Fibroblast of the conjunctiva (primary cell): ENCODE measurements at regions not wholly inside any gene's neighbourhood (a gene's known extent, or its start where the extent isn't known, plus 50 kb on each side); places are given as distances from the start of the nearest gene placed in this dataset.

Source experiments
- DNase-seq: peaks from one replicate; pipeline ENCODE4 v3.0.0-alpha.2; 2010; ENCODE audit warnings: low read depth

GRCh38 chr12:115259968-115260747 is 576.2 kb upstream of the TBX3 start:
- no peak for DNase-seq

GRCh38 chr12:115257791-115258190 is 573.8 kb upstream of the TBX3 start:
- DNase-seq, result peak; percentile 5

DNA sequence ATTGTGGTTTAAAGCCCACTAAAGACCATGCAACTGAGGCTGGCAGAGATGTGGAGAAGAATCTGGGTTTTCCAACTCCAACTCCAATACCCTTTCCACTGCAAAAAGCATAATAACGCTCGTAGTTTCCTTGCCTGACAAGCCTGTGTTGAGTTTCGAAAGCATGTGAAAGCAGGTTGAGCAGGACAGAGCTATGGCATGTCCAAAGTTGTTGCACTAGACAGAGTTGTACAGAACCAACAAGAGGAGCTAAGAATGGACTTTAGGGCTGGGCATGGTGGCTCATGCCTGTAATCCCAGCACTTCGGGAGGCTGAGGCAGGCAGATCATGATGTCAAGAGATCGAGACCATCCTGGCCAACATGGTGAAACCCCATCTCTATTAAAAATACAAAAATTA is 572.0 kb upstream of the TBX3 start:
- DNase-seq, result no peak

DNA sequence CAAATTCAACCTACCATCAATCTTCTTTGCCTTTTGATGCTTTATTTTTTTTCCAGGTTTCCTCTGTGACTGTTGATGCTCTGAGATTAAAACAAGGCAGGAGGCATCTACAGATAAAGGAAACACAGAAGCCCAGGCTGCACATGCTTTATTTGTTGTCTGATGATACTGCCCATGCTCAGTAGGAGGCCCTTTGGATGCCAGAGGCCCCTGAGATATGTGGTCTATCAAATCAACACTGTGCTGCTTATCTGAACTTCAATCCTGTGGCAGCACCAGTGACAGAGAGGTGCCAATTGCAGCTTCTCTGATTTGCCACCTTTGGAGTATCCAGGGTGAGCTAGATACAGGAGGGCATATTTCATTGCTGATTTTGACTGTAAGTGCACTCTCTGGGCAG is 571.3 kb upstream of the TBX3 start:
- no peak for DNase-seq

GRCh38 chr12:115253049-115253448 is 569.1 kb upstream of the TBX3 start:
- no peak for DNase-seq

DNA sequence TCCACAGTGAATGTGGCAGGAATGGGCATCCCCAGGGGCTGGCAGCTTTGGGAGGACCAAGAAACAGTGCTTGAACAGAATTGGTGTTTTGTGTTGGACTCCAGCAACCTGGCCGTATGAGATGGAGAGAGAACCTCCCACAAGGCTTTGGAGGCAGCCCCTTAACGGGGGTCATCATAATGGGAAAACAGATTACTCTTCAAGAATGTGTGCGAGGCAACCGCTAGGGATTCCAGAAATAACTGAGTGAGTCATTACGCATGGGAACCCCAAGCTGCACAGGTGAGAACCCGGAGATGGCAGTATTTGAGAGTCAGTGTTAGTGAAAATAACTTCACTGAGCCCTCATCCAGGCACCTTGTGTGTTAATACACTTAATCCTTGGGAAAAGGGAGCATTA is 567.8 kb upstream of the TBX3 start:
- no peak for DNase-seq

DNA sequence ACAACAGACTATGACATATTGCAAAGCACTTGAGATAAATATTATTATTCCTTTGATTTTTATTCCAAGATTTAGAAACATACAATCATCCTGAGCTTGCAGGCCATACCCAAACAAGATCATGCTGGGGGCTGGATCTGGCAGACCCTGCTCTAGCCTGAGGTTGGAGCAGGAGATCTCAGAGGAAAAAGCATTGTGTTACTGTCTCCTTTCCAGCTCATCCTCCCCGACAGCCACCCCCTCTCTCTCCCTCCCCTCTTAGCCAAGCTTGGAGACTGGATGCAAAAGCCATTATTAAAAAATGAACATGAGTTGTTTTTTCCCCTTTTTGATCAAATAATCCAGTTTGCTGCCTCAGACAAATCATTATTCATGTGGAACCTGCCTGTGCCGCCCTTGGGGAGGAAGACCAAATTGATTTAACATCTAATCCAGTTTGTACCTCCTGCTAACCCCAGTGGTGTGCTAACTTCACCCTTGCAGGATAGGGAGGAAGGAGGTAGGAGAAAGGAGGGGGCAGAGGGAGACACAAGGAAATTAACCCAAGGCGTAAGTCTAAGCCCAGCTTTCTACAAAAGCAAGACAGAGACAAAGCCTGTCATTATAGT is 565.8 kb upstream of the TBX3 start:
- no peak for DNase-seq

DNA sequence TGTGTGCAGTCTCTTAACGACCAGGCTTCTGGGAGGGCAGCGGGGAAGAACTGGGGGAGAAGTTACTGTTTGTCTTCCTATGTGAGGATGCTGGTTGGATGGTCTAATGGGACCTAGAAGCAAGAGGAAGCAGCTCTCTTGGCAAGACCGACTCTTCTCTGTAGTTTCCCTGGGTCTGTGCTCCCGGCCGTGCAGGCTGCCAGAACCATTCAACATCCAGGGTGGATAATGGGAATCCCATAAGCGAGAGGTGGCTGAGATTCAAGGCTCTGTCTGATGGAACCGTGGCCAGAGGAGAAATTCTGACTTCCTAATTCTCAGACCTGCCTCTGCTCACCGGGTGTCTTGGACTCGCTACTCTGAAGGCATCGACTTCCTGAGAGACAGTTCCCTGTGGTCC is 561.0 kb upstream of the TBX3 start:
- no peak for DNase-seq

DNA sequence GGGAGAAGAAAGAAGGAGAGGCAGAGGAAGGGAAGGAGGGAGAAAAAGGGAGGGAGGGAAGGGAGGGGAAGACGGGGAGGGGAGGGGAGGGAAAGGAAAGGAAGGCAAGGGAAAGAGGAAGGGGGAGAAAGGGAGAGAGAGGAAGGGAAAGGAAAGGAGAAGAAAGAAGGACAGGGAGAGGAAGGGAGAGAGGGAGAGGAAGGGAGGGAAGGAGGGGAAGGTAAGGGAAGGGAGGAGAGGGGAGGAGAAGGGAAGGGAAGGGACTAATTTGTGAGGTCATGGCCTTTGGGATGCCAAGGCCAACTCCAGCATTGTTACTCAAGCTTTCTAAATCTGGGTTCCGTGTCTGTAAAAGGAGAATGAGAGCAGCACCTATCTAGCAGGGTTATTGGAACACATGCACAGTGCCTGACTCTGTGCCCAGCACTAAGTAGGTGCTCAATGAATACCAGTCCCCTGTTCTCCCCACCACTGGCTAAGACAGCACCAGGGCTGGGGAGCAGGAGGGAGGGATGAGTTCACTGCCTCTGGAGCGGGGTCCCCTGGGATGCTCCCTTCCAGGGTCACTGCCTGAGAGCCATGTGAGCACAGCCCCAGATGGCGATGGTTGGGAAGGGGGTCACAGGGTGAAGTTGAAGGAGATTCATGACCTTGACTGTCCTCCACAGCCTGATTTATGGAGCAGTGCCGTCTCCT is 560.1 kb upstream of the TBX3 start:
- DNase-seq, result no peak

- no peak for DNase-seq
Measured at GRCh38 chr12:115240251-115240650, 556.3 kb upstream of the TBX3 start.

DNA sequence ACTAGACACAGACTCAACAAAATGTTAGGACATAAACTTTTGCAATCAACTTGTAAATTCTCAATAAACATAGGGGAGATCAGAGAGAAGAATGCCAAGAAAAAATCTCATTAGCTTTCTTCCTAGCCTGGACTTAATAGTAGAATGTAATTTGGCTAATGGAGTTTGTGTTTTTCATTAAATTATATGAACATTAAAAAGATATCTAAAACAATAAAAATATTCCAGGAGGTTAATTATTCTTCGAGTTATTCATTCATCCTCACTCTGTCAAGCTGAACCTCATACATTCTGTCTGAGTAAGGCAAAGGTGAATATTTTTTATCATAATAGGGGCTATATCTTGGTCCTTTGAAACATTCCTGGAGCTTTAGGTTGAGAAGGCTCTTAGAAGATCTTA is 551.9 kb upstream of the TBX3 start:
- no peak for DNase-seq

DNA sequence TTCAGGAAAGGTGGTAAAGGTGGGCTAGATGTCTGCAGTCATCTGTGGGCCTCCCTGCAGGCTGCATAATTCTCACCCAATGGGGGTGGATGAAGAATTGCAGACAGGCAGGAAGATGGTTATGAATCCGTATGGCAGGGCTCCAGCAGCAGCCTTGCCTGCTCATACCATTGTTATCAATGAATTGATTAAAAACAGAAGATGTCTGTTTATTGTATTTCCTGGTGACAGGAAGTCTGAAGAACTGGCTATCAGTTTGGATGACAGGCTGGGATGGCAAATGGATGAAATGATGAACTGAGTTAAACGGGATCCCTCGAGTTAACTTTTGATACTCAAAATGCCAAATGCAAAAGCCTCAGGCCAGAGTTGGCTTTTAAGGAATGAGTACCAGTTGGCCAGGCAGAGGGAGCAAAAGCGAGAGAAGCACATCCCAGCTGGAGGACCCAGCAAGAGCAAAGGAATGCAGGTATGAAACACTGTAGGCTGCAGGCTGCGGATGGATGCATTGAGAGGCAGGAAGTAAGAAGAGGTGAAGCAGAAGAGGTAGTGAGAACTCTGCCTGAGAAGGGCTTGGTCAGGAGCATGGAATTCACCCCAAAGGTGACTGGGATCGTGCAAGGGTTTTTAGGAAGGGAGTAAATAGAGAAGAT is 550.0 kb upstream of the TBX3 start:
- no peak for DNase-seq

GRCh38 chr12:115232455-115233156 is 548.6 kb upstream of the TBX3 start:
- no peak for DNase-seq

GRCh38 chr12:115230606-115231005 is 546.6 kb upstream of the TBX3 start:
- no peak for DNase-seq

DNA sequence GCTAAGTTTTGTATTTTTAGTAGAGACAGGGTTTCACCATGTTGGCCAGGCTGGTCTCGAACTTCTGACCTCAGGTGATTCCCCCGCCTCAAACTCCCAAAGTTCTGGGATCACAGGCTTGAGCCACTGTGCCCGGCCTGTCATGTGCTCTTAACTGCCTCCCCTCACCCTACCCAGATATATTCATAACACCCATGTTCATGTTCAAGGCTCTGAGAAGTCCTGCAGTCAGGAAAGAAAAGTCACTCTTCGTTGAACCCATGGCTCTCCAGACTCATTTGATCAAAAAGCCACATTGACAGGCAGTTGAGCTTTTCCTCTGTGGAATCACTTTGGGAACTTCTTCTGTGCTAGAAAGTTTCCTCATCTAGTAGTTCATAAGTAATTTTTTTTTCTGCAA is 545.5 kb upstream of the TBX3 start:
- no peak for DNase-seq

DNA sequence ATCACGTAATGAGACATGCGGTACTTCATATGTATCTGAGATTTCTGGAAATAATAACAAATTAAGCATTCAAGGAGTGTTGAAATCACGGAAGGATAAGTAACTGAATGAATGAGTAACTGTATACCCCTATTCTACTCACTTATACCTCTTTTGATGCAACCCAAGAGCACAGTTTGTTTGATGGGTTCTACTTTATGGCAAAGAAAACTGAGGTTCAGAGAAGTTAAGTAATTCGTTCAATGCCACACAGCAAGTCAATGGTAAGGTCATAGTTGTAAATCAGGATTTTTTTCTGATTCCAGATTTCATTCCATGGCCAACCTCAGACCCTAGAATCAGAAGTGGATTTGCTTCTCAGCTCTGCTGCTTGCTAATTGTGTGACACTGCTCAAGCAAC is 544.5 kb upstream of the TBX3 start:
- DNase-seq, result no peak

GRCh38 chr12:115227137-115227615 is 543.2 kb upstream of the TBX3 start:
- peak; percentile 38 for DNase-seq

GRCh38 chr12:115225845-115226244 is 541.9 kb upstream of the TBX3 start:
- no peak for DNase-seq

GRCh38 chr12:115223991-115224390 is 540.0 kb upstream of the TBX3 start:
- DNase-seq, result no peak

DNA sequence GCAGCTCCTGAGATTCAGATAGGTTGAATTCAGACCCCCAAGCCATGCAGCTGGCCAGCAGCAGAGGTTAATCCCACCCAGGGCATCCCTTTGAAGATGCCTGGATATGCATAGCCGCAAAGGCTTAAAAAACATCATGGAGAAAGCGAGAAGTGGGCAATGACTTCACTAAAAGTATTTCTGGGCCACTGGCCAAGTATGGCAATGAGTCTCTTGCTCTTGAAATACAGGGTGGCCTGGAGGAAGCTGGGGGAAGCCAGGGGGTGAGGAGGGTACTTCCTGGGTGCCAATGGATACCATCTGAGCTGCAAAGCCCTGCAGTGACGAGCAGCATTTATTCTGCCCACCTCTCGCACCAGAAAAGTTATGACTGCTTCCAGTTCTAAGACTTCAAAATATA is 539.3 kb upstream of the TBX3 start:
- peak; percentile 69 for DNase-seq

GRCh38 chr12:115222220-115222619 is 538.2 kb upstream of the TBX3 start:
- DNase-seq, result no peak

DNA sequence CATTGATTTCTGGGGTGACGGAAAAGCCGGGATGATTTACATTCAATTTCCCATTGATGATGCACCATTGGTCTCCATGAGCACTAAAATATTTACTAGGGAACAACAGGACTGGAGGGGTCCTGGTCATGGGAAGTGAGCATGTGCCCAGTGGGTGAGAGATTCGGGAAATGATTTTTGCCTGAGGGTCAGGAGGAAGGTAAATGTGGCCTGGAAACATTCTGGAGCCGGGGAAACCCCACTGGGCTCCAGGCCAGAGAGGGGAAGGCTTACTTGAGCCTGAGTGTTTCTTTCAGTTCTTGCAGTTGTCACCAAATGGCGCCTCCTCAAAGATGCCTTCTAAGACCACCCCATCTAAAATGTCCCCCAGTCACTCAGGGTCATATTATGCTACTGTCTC is 532.3 kb upstream of the TBX3 start:
- DNase-seq, result no peak
